KMS-11 (cell line): ENCODE measurements at regions not wholly inside any gene's neighbourhood (a gene's known extent, or its start where the extent isn't known, plus 50 kb on each side); places are given as distances from the start of the nearest gene placed in this dataset.

Experiments
- H2AFZ ChIP-seq: fragments of 200-600 bp; sonication (generic); 2 replicates; pipeline ENCODE4 v1.6.1; 2016; ENCODE audit warnings: antibody characterized with exemption, mixed run types, low read depth
- H3K27ac ChIP-seq: fragments of 200-600 bp; sonication (generic); 2 replicates; pipeline ENCODE4 v1.6.1; 2016; ENCODE audit warnings: mild to moderate bottlenecking, mixed run types
- H3K27me3 ChIP-seq: fragments of 200-600 bp; sonication (generic); 2 replicates; pipeline ENCODE4 v1.6.1; 2017; ENCODE audit warnings: mild to moderate bottlenecking, low read depth, mixed run types, moderate library complexity; ENCODE audit not compliant: insufficient read depth
- H3K36me3 ChIP-seq: fragments of 200-600 bp; sonication (generic); 2 replicates; pipeline ENCODE4 v1.6.1; 2017; ENCODE audit warnings: mild to moderate bottlenecking, mixed run types; ENCODE audit not compliant: insufficient read depth
- H3K4me1 ChIP-seq: fragments of 200-600 bp; sonication (generic); 2 replicates; pipeline ENCODE4 v1.6.1; 2016; ENCODE audit warnings: mild to moderate bottlenecking, low read depth, mixed run types; ENCODE audit not compliant: poor library complexity, severe bottlenecking
- H3K4me2 ChIP-seq: fragments of 200-600 bp; sonication (generic); 2 replicates; pipeline ENCODE4 v1.7.0; 2016; ENCODE audit warnings: mild to moderate bottlenecking, mixed run types
- H3K4me3 ChIP-seq: fragments of 200-600 bp; sonication (generic); IDR thresholded peaks from 2 replicates; pipeline ENCODE4 v1.6.1; 2017; ENCODE audit warnings: low read depth, low read length, mixed read lengths; ENCODE audit not compliant: insufficient read depth
- H3K79me2 ChIP-seq: fragments of 200-600 bp; sonication (generic); 2 replicates; pipeline ENCODE4 v1.6.1; 2016; ENCODE audit warnings: low read depth, mixed run types; ENCODE audit not compliant: insufficient read depth
- H3K9ac ChIP-seq: fragments of 200-600 bp; sonication (generic); 2 replicates; pipeline ENCODE4 v1.6.1; 2016; ENCODE audit warnings: mild to moderate bottlenecking, mixed run types
- H4K20me1 ChIP-seq: fragments of 200-600 bp; sonication (generic); 2 replicates; pipeline ENCODE4 v1.6.1; 2016; ENCODE audit warnings: mild to moderate bottlenecking, mixed run types; ENCODE audit not compliant: insufficient read depth
- CTCF ChIP-seq: fragments of 200-600 bp; sonication (generic); conservative IDR thresholded peaks from 2 replicates; pipeline ENCODE4 v1.6.1; 2017; ENCODE audit warnings: low read depth, mild to moderate bottlenecking, antibody characterized with exemption, low read length, moderate library complexity, mixed read lengths

DNA sequence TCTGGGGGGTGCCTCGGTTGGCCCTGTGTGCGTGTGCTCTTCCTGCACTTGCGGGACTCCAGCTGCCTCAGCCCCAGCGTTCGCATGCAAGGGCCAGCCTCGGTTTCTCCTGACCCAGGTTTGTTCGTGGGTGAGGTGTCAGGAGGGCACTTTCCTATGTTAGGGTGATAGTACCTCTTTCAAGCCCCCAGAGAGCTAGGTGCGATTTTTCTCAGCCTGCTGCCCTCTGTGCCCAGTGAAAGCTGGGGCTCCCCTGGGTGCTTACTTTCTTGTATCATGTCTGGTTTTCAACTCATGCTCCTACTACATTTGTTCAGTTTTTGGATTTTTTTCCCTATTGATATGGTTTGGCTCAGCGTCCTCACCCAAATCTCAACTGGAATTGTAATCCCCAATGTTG, 289.2 kb downstream of the TEX29 start:
- no peak overlapping the region for H3K4me2 ChIP-seq
- H2AFZ ChIP-seq = no peak overlapping the region

GRCh38 chr13:111610081-111610480, 289.6 kb downstream of the TEX29 start:
- no peak overlapping the region for H3K4me3 ChIP-seq

More for the DNA sequence above, 289.2 kb downstream of the TEX29 start:
- Histone ChIP-seq H4K20me1 (no peaks in the 10 kb centered on the region), H3K36me3 (no peaks in the 10 kb centered on the region), H3K9ac (no peak overlapping the region), H3K27me3 (no peaks in the 10 kb centered on the region), H3K4me3 (no peak overlapping the region), H3K4me1 (no peaks in the 10 kb centered on the region), H3K27ac (no peak overlapping the region), H3K79me2 (no peaks in the 10 kb centered on the region)
- no peak for TF ChIP-seq CTCF

DNA sequence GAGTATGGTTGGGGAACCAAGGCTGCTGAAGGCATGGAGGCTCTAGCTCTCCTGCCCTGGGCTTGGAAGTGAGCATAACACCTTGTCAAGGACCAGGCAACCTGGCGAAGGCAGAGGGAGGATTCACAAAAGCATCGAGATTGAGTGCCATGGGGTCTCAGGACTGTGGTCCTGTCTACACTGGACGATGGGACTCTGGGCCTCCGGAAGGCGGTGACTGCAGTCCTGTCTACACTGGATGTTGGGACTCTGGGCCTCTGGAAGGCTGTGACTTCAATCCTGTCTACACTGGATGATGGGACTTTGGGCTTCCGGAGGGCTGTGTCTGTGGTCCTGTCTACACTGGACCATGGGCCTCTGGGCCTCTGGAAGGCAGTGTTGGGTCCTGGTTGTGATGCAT, 290.4 kb downstream of the TEX29 start:
- no peaks in the 10 kb centered on the region for H3K27me3 ChIP-seq
- no peak overlapping the region for H3K9ac ChIP-seq
- no peaks in the 10 kb centered on the region for H4K20me1 ChIP-seq
- H2AFZ ChIP-seq = no peak overlapping the region
- H3K79me2 ChIP-seq = no peaks in the 10 kb centered on the region
- no peak overlapping the region for H3K4me2 ChIP-seq
- TF ChIP-seq CTCF = no peak
- H3K27ac ChIP-seq = no peak overlapping the region
- no peaks in the 10 kb centered on the region for H3K4me1 ChIP-seq
- H3K36me3 ChIP-seq = no peaks in the 10 kb centered on the region
- H3K4me3 ChIP-seq = no peak overlapping the region

More at GRCh38 chr13:111610081-111610480, 289.6 kb downstream of the TEX29 start:
- H2AFZ ChIP-seq = no peak overlapping the region
- TF ChIP-seq CTCF = no peak
- no peaks in the 10 kb centered on the region for H3K27me3 ChIP-seq
- no peak overlapping the region for H3K27ac ChIP-seq
- no peaks in the 10 kb centered on the region for H4K20me1 ChIP-seq
- H3K9ac ChIP-seq = no peak overlapping the region
- no peaks in the 10 kb centered on the region for H3K4me1 ChIP-seq
- H3K36me3 ChIP-seq = no peaks in the 10 kb centered on the region
- H3K4me2 ChIP-seq = no peak overlapping the region
- no peaks in the 10 kb centered on the region for H3K79me2 ChIP-seq

GRCh38 chr13:111611651-111612050, 291.2 kb downstream of the TEX29 start:
- Histone ChIP-seq H3K4me1 (no peaks in the 10 kb centered on the region), H4K20me1 (no peaks in the 10 kb centered on the region), H3K4me3 (no peak overlapping the region), H3K79me2 (no peaks in the 10 kb centered on the region), H3K27me3 (no peaks in the 10 kb centered on the region), H3K36me3 (no peaks in the 10 kb centered on the region), H3K27ac (no peak overlapping the region), H2AFZ (no peak overlapping the region), H3K4me2 (no peak overlapping the region), H3K9ac (no peak overlapping the region)
- no peak for TF ChIP-seq CTCF
